Endothelial cell of umbilical vein (primary cell): ENCODE measurements at regions not wholly inside any gene's neighbourhood (a gene's known extent, or its start where the extent isn't known, plus 50 kb on each side); places are given as distances from the start of the nearest gene placed in this dataset.
"Not testable (repeated sequence)": the region's sequence is repeated elsewhere in the genome, so short reads cannot be mapped to it uniquely, and the experiment has no call there.

Experiments used
- BruUV-seq: library from RNA; stranded (reverse); fragments of 400-500 nt; replicated peaks from 2 replicates; lab custom pipeline; 2021; lab: Mats Ljungman, UMichigan
- CTCF ChIA-PET: fragments of 300-600, 350-600 bp; sonication (Branson Sonifier 250); formaldehyde crosslinking; loops from one replicate; lab custom pipeline; 2021; ENCODE audit warnings: antibody characterized with exemption, inconsistent platforms; lab: Charles Lee
- POLR2A ChIA-PET: fragments of 300-600, 350-600 bp; sonication (Branson Sonifier 250); formaldehyde crosslinking; loops from one replicate; lab custom pipeline; 2021; ENCODE audit warnings: antibody characterized with exemption, inconsistent platforms; lab: Charles Lee
- DNase-seq: peaks from one replicate; pipeline ENCODE4 v3.0.0-alpha.2; 2011; ENCODE audit warnings: low read depth, low spot score
- FAIRE-seq: peaks from 2 replicates; lab custom pipeline; 2011; peaks lifted over from hg19 to GRCh38; lab: Jason Lieb, UNC
- H2AFZ ChIP-seq: 2 replicates; pipeline ENCODE4 v1.6.0; 2012; ENCODE audit warnings: low read depth, low read length, control low read depth, inconsistent platforms
- H3K27ac ChIP-seq: 2 replicates; pipeline ENCODE4 v1.5.1; 2011; ENCODE audit warnings: low read depth, mild to moderate bottlenecking, control low read depth, low read length, moderate library complexity; ENCODE audit not compliant: insufficient read depth
- H3K27me3 ChIP-seq, 2 experiments: 2 replicates each; pipeline versions ENCODE4 v1.6.0 to v1.6.1; 2011; ENCODE audit warnings: low read length in 2 of 2, mixed read lengths in 1 of 2; ENCODE audit not compliant: control insufficient read depth in 2 of 2, insufficient read depth in 2 of 2
- H3K36me3 ChIP-seq, 2 experiments: 2 replicates in 1 of 2; 3 replicates in 1 of 2; pipeline ENCODE4 v1.5.1; 2011; ENCODE audit warnings: low read length in 2 of 2, mild to moderate bottlenecking in 1 of 2, moderate library complexity in 1 of 2; ENCODE audit not compliant: control insufficient read depth in 2 of 2, insufficient read depth in 2 of 2; ENCODE audit errors: extremely low read depth in 1 of 2
- H3K4me1 ChIP-seq: 3 replicates; pipeline ENCODE4 v1.5.1; 2011; ENCODE audit warnings: mild to moderate bottlenecking, low read length; ENCODE audit not compliant: control insufficient read depth, insufficient read depth; ENCODE audit errors: extremely low read depth
- H3K4me2 ChIP-seq: 2 replicates; pipeline ENCODE4 v1.6.1; 2011; ENCODE audit warnings: low read length, control low read depth, mixed read lengths; ENCODE audit not compliant: insufficient read depth
- H3K4me3 ChIP-seq, 3 experiments: fragments of 200-600 bp in 1 of 3; sonication (generic), shearing (Covaris generic) in 1 of 3; replicated peaks in 1 of 3; 2 replicates each; pipeline ENCODE4 v1.5.1; 2011 to 2016; ENCODE audit warnings: control low read depth in 3 of 3, low read length in 3 of 3, mild to moderate bottlenecking in 2 of 3, inconsistent platforms in 1 of 3, low read depth in 1 of 3, moderate library complexity in 1 of 3; ENCODE audit not compliant: insufficient read depth in 1 of 3
- H3K79me2 ChIP-seq: 2 replicates; pipeline ENCODE4 v1.6.0; 2012; ENCODE audit warnings: low read length, inconsistent platforms; ENCODE audit not compliant: control insufficient read depth, insufficient read depth
- H3K9ac ChIP-seq: replicated peaks from 2 replicates; pipeline ENCODE3; 2011; ENCODE audit warnings: low read length, control low read depth; ENCODE audit not compliant: insufficient read depth; ENCODE audit errors: extremely low read depth
- H3K9me1 ChIP-seq: replicated peaks from 3 replicates; pipeline ENCODE4 v1.6.0; 2011; ENCODE audit warnings: mild to moderate bottlenecking, low read length; ENCODE audit not compliant: control insufficient read depth, insufficient read depth; ENCODE audit errors: extremely low read depth
- H3K9me3 ChIP-seq: replicated peaks from 2 replicates; pipeline ENCODE4 v1.5.1; 2012; ENCODE audit warnings: low read length, inconsistent platforms; ENCODE audit not compliant: control insufficient read depth, insufficient read depth
- H4K20me1 ChIP-seq: replicated peaks from 2 replicates; pipeline ENCODE3; 2011; ENCODE audit warnings: mild to moderate bottlenecking, low read length; ENCODE audit not compliant: control insufficient read depth, insufficient read depth; ENCODE audit errors: extremely low read depth
- CTCF ChIP-seq, 2 donors: IDR thresholded peaks; 1 replicate in 1 of 2; 2 replicates in 1 of 2; pipeline ENCODE4 v1.5.1; 2011; ENCODE audit warnings: low read length in 2 of 2, mild to moderate bottlenecking in 2 of 2, moderate library complexity in 2 of 2, control low read depth in 1 of 2, inconsistent platforms in 1 of 2, low read depth in 1 of 2; ENCODE audit not compliant: insufficient read depth in 1 of 2; ENCODE audit errors: extremely low read depth in 1 of 2
- FOS ChIP-seq: IDR thresholded peaks from 2 replicates; pipeline ENCODE4 v1.6.1; 2011; ENCODE audit warnings: mild to moderate bottlenecking, low read length, moderate library complexity, borderline replicate concordance; ENCODE audit not compliant: insufficient read depth
- GATA2 ChIP-seq: IDR thresholded peaks from 2 replicates; pipeline ENCODE4 v1.7.0; 2011; ENCODE audit warnings: low read depth, mild to moderate bottlenecking, moderate library complexity, mixed read lengths, low read length; ENCODE audit not compliant: insufficient read length, insufficient read depth
- MYC ChIP-seq: IDR thresholded peaks from one replicate; pipeline ENCODE4 v1.6.1; 2011; ENCODE audit warnings: mild to moderate bottlenecking, low read depth, low read length
- POLR2A ChIP-seq: IDR thresholded peaks from 2 replicates; pipeline ENCODE4 v1.6.1; 2012; ENCODE audit warnings: low read depth, mild to moderate bottlenecking, control low read depth, low read length
- POLR2AphosphoS5 ChIP-seq: IDR thresholded peaks from 2 replicates; pipeline ENCODE4 v1.6.1; 2012; ENCODE audit warnings: low read depth, mild to moderate bottlenecking, control low read depth, low read length, moderate library complexity; ENCODE audit not compliant: insufficient read depth
- dilution Hi-C: fragments of 300-500 bp; cut with MboI; formaldehyde crosslinking; loops from one replicate; pipeline ENCODE4 v1.15.0; 2019; ENCODE audit warnings: low sequenced_read_pairs; ENCODE audit not compliant: extremely low pct_ligation_motif_present
- intact Hi-C: fragments of 100-400 bp; cut with micrococcal nuclease; formaldehyde crosslinking; loops from one replicate; pipeline ENCODE4 v1.10.0; 2022

GRCh38 chr11:87803748-87804147 lies 371.5 kb downstream of the RAB38 start:
- no peak overlapping the region for H3K4me2 ChIP-seq
- TF ChIP-seq GATA2, result no peak
- no peak for TF ChIP-seq MYC
- no peak for TF ChIP-seq CTCF (IDR thresholded peaks at IDR 0.05; ENCODE audit: extremely low read depth in 1 of 2, insufficient read depth in 1 of 2, low read depth in 1 of 2, low read length in 2 of 2)
- no peak for TF ChIP-seq POLR2A
- TF ChIP-seq POLR2AphosphoS5, result no peak
- no peak for TF ChIP-seq FOS
- H3K9me1 ChIP-seq, result no peaks in the 10 kb centered on the region
- H2AFZ ChIP-seq, result no peak overlapping the region
- no peaks in the 10 kb centered on the region for H3K9me3 ChIP-seq
- H3K4me3 ChIP-seq, result no peak overlapping the region
- no peak overlapping the region for H3K9ac ChIP-seq
- H3K27me3 ChIP-seq, result no peaks in the 10 kb centered on the region
- POLR2A ChIA-PET, result no interaction called here
- CTCF ChIA-PET, result no interaction called here
- no peak overlapping the region for H3K27ac ChIP-seq
- no peak for DNase-seq
- no peaks in the 10 kb centered on the region for H3K4me1 ChIP-seq
- no peak for FAIRE-seq
- H3K79me2 ChIP-seq, result no peaks in the 10 kb centered on the region
- H4K20me1 ChIP-seq, result no peaks in the 10 kb centered on the region
- dilution Hi-C loops (no loop called here), intact Hi-C loops (no loop called here)
- no TSS peak for BruUV-seq
- H3K36me3 ChIP-seq, result no peaks in the 10 kb centered on the region

DNA sequence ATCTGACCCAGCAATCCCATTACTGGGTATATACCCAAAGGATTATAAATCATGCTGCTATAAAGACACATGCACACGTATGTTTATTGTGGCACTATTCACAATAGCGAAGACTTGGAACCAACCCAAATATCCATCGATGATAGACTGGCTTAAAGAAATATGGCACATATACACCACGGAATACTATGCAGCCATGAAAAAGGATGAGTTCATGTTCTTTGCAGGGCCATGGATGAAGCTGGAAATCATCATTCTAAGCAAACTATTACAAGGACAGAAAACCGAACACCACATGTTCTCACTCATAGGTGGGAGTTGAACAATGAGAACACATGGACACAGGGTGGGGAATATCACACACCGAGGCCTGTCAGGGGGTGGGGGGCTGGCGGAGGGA lies 390.4 kb downstream of the RAB38 start:
- H3K9me3 ChIP-seq, H2AFZ ChIP-seq, H3K27ac ChIP-seq, H3K4me1 ChIP-seq, POLR2A ChIA-PET, intact Hi-C loops, H3K27me3 ChIP-seq, DNase-seq, H3K9ac ChIP-seq, H3K9me1 ChIP-seq, H3K79me2 ChIP-seq, BruUV-seq, H3K4me2 ChIP-seq, H4K20me1 ChIP-seq, H3K4me3 ChIP-seq, FAIRE-seq, H3K36me3 ChIP-seq, dilution Hi-C loops, CTCF ChIA-PET: not testable (repeated sequence)
